ENCODE measurements at regions not wholly inside any gene's neighbourhood (a gene's known extent, or its start where the extent isn't known, plus 50 kb on each side); places are given as distances from the start of the nearest gene placed in this dataset.

DNA sequence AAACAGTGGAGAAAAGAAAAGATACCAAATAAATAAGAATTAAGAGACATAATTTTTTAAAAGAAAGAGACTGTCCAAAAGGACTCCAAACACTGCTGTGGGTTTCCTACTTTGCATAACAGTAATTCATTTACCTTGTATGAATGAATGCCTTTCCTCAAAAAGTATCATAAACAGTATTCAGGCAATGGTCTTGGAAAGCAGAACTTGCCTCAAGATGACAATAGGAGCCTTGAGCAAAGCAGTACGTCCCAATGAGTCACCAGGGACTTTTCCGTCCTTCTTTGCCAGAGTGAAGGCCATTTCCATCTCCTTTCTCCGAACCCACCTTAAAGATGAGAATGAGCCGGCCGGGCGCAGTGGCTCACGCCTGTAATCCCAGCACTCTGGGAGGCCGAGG lies 186.4 kb downstream of the ZBTB18 start:
- TF ChIP-seq, protein P1, sequence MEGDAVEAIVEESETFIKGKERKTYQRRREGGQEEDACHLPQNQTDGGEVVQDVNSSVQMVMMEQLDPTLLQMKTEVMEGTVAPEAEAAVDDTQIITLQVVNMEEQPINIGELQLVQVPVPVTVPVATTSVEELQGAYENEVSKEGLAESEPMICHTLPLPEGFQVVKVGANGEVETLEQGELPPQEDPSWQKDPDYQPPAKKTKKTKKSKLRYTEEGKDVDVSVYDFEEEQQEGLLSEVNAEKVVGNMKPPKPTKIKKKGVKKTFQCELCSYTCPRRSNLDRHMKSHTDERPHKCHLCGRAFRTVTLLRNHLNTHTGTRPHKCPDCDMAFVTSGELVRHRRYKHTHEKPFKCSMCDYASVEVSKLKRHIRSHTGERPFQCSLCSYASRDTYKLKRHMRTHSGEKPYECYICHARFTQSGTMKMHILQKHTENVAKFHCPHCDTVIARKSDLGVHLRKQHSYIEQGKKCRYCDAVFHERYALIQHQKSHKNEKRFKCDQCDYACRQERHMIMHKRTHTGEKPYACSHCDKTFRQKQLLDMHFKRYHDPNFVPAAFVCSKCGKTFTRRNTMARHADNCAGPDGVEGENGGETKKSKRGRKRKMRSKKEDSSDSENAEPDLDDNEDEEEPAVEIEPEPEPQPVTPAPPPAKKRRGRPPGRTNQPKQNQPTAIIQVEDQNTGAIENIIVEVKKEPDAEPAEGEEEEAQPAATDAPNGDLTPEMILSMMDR (IDR thresholded peaks at IDR 0.05), result no peak
- no peak for TF ChIP-seq POLR2AphosphoS5 (IDR thresholded peaks at IDR 0.05)
- no peak for TF ChIP-seq EP300 (IDR thresholded peaks at IDR 0.05)
- no peak for TF ChIP-seq POLR2A (IDR thresholded peaks at IDR 0.05)

Measured in stomach (tissue), 4 donors.